DMS53 (cell line): ENCODE measurements at regions not wholly inside any gene's neighbourhood (a gene's known extent, or its start where the extent isn't known, plus 50 kb on each side); places are given as distances from the start of the nearest gene placed in this dataset.

ENCODE experiments used
- DNase-seq: peaks from one replicate; lab custom pipeline; 2025; lab: John Stamatoyannopoulos, UW

DNA sequence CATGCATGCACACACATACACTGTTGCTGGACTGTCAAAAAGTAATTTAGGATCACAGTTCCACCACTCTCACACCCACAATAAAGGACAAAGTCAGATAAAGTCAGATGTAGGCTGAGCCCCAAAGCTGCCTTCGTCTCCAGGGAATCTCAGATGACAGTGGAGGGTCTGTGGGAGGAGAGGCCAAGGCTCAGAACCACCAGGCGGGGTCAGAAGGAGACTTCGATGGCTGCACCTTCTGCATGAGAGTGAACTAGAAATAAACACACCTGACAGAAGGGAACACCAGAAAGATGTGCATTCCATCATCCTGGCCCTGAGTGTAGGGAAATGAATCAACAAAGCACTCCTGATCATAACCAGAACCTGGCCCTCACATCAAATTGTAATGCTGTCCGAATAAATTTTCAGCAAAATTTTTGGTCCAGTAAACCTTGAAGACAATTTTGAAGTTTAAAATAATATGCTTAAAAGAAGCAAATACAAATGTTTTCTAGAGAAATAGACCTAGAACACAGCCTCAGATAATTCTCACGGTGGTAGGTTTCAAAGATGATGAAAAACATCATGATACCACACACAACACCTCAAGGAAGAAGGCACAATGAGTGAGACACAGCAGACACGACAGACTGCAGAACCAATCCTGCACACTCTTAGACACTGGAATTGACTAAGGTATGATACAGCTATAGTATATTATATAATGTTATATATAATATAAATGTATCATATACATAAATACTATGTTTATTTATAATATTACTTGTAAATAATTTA, 269.8 kb upstream of the KLF6 start:
- no peak for DNase-seq

DNA sequence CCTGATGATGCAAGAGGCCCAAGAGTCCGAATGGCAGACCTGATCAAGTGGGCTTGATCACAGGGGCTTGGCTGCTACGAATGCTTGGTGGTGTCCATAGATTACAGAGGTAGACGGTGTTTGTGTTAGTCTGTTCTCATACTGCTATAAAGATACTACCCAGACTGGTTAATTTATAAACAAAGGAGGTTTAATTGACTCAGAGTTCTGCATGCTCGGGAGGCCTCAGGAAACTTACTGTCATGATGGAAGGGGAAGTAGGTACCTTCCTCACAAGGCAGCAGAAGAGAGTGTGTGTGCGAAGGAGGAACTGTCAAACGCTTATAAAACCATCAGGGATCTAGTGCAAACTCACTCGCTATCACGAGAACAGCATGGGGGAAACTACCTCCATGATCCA, 268.9 kb upstream of the KLF6 start:
- DNase-seq: no peak

DNA sequence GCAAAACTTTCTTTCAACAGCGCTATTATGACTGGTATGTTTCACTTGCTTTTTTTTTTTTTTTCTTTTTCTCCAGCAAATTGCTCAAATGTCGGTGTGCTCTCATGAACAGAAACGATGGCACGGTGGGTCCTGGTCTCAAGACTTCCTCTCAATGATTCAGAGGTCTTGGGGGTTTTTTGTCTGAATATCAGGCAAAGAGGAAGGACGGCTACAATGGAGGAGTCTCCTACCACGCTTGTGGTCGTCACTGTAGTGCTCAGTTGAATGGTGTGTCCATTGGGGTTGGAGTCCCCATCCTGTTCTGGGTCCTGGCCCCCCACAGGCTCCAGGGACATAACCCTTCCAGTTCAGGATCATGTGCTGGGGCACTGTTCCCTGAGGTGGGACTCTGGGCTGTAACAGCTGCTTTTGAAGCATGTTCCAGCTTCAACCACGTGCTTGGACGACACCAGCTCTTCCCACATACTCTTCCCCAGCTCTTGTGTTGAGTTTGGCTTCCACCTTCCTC, 266.7 kb upstream of the KLF6 start:
- no peak for DNase-seq

DNA sequence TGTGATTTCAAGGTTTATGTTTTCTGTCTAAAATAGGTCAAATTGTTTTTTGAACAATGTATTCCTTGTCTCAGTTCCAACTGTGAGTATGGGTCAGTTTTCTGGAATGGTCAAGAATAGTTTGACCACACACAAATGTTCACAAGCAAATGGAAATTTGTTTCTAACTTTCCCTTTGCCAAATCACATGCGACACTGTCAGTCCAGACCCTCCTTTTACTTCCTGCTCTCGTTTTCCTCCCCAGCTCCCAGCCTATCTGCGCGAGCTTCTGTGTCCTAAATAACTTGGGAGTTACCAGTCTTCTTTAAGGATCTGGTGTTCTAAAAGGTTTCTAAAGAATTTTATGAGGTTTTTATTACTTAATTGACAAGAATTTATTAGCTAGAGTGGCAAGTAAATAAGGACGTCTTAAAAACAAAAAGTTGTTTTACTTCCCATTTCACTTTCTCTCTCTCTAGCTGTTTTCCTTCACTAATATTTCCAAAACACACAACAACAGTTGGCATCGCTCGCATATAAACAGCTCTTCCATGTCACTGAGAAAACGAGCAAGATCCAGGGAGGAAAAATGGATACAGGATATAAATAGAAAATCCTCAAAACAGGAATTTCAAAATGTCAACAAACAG, 266.1 kb upstream of the KLF6 start:
- no peak for DNase-seq

DNA sequence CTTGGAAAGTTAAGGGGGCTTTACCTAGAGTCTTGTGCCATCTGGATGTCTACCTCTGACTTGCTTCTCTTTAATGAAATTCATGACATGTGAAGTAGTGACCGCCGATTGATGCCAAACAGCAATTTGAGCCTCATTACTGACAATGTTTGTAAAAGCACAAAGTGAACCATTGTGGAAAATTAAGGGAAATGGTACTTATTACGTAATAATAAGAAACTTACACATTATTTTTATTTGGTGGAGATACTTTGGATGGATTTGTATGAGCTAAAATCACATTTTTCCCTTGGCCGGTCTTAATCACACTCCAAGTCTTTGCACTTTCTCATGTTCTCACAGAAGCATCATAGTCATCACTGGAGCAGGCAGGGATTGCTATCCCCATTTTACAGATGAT, 265.1 kb upstream of the KLF6 start:
- DNase-seq: no peak

DNA sequence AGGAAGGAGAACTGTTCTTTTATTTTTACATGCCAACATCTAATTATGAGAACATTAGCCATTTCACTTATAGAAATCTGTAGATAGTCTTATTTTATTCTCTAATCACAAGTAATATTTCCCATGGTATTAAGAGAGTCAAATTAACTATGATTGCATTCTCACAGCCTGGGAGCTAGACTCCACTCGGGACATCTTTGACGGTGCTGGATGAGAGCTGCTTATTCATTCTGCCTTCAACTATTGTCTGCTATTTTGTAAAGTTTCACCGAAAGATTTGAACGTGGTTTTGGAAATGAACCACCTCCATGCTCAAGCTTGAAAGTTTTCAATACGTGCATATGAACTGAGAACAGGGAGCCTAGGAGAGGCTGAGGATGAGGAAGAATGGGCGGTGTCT, 264.3 kb upstream of the KLF6 start:
- DNase-seq: no peak

DNA sequence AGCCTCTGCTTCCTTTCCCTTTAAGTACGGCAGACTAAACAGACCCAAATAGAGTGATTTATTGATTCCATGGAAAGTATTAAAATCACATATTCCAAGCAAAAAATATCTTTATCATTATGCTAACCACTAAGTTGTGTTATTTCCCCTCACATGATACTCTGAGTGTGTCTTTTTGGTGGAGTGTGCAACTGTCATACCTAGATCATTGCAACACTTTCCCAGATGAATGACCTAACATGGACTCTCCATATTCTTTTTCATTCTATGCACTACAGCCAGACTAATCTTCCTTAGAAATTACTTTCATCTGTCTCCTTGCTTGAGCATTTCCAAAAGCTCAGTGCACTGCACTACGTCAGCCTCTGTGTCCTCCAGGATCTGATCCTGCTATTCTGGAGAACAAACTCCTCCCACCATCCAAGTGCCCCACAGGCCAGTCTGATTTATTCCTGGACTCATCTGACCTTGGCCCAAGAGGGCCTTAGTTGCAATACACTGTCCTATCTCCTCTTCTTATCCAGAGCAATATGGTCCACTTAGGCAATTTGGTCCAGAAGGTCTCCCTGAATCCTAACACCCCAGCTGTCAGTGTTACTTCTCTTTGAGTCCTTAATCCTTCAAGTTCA, 263.3 kb upstream of the KLF6 start:
- no peak for DNase-seq

DNA sequence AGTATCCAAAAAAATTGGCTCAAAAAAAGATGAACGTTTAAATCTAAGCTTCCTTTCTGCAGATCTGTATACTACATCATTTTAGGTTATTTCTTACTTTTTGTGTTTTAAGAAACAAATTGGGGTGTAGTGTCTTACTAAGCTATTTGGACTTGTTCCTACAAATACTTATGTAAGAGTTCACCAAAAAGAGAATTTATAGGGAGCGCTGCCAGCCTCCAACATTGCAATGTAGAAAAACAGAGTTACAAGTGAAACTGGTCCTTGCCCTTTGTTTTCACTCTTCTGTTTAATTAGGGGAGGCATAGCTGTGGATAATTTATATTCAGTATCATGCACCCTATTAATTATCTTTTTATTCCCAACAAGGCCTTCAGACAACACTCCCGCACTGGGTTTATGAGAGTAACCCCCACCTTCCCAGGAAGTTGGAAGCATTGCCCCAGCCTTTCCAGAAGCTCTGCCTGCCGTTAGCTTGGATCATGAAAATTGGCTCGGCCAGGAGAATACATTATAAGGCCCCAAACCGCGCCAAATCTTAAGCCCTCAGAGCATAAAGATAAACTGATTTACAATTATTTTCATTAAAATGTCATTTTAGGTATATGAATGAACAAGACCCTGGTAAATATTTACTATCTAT, 261.8 kb upstream of the KLF6 start:
- DNase-seq: no peak

DNA sequence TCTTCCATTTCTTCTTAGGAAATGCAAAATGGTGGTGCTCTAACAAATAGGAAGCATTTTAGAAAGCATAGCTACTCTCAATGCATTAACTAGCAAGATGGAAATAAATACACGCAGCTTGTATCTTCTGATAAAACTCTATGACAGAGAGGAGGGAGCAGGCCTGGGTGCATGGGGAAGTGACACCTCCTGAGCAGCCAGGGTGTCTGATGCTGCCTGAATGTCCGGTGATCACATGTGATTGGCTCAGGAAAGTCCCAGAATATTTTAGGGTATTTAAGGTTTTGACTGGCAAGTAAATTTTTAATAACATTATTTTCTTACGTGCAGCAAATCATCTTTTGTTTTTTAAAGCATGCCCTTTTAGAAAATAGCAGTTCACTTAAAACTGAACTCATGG, 261.0 kb upstream of the KLF6 start:
- DNase-seq: no peak

DNA sequence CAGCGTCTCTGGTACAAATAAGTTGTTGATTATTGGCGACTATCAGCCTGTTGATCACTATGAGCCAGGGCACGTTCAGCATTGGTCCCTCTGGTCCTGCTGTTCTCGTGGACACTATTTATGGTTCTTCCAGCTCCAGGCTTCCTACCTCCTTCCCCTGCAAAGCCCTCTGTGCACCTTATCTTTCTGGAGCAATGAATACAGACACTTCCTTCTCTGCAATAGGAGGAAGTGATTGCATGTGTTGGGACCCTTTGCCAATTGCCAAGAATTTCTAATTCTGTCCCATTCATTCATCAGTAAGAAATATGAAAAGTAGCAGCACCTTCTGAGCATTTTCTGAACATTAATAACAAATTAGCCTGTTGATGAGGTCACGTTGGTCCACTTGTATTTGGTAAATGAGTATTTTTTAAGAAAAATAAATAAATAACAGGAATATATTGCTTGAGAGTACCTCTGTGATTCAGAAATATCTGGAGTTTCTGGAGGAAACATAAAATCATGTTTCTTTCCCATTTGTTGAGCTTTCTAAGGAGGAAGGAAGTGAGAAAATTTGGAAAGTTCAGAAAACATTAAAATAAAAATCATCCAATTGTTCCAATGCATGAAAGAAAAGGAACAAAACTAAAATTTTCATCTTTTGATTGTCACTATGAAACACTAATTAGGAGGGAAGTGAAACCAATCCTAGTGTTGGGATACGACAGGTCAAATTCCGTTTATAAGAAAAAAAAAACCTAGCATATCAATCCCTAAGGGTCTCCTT, 259.1 kb upstream of the KLF6 start:
- no peak for DNase-seq

DNA sequence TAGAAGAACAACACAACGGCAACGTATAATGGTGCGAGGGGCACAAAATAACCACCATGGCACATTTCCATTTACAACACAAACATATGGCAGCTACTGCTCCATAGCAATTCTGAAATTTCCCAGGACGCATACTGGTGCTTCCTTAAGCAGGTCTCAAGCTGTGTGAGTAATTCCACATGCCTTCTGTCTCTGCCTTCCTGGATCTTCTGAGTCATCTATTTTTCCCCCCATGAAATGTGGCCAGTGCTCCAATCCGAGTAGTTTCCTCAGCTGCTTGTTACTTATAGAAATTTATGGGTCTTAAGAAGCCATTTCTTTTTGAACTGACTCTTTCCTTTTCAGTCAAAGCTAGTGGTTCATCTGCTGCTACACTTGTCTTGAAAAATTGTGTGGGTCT, 256.6 kb upstream of the KLF6 start:
- DNase-seq: no peak

DNA sequence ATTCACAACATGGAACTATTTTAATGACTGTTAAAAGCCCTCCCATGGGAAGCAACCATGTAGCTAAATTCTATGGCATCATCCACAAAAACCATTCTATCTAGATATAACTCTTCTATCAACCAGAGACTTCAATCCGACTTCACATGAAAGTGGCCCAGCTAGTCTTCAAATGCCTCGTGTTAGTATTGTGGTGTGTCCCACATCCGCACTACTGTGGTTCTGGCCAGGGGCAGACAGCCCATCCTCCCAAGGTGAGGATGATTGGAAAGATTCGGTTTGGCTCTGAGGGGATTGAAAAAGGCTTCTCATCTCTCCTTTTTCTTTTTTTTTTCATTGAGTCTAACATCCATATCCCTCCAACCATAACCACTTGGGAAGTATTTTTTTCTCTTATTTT, 253.0 kb upstream of the KLF6 start:
- no peak for DNase-seq

DNA sequence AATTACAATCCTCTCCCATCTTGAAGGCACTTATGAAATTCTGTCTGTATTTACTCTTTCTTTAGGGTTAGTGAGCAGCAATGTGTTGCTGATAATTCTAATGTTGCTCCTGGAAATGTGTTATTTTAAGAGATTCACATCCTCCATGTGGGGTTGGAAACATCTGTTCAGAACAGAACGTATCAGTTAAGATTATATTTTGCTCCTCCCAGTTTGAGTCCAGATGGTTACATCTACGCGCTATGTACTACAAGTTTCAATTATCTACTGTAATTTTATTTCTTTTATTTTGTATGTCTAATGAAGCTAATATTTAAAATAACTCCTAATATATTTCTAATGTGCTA, 250.6 kb upstream of the KLF6 start:
- no peak for DNase-seq

DNA sequence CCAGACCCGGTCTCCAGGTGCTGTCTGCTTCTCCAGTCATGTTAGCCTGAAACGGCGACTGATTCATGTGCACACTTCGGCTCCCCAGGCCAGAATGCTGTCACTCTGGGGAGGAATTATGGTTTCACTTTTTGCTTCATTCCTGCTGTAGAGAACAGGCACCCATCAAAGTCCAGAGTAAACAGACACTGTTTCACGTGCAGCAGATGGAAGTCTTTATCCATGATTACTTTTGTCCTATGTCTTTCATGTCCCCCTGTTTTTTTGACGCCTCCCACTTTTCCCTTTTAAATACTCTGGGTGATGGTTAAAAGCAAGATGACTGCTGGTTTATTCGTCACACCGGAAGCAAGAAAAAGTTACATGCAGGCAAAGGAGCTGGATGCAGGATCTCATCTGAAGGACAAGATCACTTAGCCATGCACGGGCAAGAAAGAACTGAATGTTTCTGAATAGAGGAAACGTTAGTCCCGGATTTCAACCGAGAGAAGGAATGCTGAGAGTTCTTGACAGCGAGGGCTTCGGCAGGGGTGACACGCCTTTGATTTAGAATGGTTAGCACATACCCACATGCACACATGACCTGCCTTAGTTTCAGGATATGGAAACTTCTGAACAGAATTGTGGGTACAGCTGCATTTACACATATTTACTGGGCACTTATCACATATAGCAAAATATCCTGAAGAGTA, 250.0 kb upstream of the KLF6 start:
- DNase-seq: peak; percentile 73

DNA sequence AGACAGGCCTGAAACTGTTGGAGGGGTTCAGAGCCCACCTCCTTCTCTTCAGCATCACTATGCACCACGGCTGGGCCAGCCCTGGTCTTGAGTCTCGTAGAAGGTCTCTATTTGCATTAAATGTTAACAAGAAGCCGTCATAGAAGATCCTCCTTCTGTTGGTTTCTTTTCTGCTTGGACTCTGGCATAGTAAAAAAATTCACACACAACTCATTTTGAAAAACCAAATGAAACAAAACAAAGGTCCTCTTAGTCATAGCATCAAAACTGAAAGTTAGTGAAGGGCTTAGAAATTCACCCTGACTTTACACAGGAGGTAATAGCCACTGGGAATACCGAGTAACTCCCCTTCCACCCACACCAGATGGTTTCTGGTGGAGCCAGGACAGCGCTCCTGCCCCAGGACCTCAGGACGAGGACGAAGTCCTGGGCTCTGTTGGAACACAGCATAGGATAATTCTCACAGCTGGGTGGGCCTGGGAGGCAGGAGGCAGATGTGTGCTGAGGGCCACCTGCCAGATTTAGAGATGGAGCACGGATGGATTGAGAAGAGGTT, 248.4 kb upstream of the KLF6 start:
- DNase-seq: no peak

DNA sequence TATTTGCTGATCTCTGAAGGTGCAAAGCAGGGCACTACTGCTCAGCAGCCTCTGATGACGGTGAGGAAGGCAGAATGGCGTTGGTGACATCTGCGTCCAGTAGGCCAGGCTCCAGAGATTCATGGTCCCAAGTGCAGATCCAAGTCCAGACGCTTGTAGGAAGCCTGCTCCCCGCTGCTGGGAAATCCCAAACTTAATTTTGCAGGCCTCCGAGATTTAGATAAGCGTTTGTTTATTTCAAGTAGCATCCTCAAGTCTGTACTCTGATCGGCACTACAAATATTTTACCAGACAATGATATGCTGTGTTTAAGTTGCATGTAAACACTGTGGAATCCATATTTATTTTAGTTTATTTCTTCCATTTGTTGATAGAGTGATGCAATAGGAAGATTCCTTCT, 244.9 kb upstream of the KLF6 start:
- DNase-seq: no peak

DNA sequence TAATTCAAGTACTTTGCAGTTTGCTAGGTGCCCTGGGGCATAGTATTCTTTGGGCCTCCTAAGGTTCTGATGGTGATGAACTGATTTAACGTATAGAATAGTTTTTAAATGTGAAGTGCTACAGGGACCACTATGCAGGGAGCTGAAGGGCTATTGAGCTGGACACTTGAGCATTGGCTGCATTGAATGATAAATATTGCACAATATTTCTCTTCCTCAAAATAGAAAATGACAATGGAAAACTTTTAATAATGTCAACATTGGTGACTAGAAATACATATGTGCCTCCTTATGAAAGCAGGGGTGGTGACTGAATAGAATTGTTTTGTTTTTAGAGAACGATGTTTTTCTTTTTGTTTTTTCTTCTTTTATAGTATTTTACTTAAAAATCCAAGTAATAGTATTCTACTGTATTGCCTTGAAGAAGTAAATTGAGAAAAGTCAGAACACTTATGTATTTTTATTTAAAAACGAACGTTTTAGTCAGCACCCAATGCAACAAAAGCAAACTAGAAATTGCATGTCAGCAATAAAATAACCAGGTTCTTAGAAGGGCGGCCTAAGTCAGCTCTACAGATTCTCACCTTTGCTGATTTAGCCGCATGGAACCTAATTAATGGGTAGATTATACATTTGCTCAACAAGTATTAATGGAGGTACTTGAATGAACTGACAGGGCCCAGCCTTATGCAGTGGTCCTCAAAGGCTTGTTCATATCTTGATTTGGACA, 244.0 kb upstream of the KLF6 start:
- no peak for DNase-seq

DNA sequence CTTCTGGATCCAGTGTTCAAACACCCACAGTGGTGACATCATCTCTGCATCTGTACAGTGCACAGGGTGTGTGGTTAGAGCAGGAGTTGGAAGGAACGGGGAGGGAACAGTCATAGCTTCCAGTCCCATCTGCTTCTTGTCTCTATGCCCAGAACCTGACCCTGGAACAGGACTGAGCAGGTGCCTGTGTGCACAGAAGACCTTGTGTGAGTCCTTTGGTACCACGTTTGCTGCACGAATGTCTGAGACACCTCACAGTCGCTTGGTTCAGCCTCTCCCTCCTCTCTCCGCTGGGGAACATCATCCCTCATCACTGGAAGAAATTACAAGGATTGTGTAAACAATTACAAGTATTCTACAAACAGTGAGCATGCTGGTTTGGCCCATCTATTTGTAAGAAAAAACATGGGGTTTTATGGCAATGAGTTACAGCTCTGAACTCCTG, 243.0 kb upstream of the KLF6 start:
- peak; percentile 66 for DNase-seq

DNA sequence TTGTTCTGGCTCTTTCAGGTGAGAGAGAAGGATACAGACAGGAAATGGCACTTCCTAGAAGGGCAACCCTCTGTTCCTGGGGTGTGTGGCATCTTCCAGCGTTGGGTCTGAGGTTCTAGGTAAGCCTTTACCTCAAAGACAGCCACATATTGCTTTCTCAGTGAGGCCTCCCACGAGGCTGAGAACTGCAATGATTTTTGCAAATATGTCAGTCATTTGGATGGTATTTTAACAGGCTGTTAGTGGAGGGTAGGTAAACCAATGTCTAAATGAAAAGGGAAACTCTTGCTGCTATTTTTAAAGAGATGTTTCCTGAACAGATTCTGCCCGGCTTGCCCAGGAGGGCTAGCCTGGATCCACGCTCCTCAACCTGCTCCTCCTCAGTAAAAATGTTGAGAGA, 240.3 kb upstream of the KLF6 start:
- no peak for DNase-seq

DNA sequence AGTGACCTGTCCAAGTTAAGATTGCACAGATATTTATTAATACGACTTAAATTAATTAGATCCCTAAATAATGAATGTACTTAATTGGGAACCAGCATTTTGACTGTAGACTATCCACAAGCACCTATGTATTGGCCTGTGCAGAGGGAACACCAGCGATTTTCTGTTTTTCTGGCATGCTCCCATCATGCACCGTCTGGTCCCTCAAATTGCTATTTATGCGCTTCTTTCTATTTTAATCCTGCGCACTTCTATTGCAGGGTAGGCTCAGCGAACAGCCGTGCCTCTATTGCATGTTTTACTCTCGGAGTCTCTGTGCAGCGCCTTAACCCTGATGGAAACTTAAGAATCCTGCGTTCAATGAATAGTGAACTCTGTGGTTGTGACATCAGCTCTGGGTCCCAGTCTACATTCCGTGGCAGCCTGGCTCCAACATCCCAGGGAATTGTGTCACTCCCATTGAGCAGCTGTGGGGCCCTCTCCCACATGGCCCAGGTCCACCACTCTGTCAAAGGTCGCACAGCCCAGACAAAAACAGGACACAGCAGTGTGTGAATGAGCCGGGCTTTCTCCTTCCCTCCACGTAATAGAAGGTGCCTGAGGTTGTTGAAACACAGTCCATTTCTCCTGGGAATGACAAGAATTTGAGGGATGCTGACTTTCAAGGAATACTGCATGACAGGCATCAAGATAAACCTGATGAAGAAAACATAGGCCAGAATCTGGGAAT, 239.7 kb upstream of the KLF6 start:
- DNase-seq: no peak
